Left kidney (tissue), 1 donor: ENCODE measurements at regions not wholly inside any gene's neighbourhood (a gene's known extent, or its start where the extent isn't known, plus 50 kb on each side); places are given as distances from the start of the nearest gene placed in this dataset.

Experiments
- DNase-seq: peaks from one replicate; pipeline ENCODE4 v3.0.0-alpha.2; 2013

DNA sequence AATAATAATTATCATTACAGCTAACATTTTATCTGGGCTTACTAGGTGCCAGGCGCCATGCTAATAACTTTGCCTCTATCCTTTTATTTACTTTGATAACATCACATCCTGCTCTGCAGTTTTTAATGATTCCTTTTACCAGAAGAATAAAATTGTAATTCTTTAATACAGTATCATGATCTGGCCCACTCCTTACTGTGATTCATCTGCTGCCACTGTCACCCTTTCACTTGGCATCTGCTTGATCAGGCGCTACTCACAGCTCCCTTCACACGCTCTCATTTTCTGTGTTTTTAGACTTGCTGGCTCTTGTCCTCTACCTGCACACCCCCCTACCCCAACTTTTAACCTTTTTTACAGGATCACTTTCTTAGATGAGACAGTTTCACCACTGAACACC is 167.5 kb downstream of the NTMT2 start:
- DNase-seq: no peak

DNA sequence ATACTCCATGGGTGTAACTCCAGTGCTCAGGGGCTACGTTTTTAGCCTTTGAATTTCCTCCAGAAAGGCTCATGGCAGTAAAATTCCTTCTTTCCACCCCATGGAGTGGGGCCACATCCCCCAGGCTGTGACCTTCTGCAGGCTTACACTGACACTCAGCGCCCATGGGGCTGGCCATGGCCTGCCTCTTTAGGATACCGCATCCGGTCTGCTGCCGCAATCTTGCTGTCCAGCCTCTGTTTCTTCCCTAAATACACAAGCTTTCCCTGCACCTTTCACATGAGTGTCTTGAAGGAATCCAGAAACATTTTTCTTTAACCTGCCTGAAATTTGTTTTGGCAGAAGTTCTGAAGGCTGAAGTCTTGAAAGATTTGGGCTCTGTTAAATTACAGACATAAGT is 170.5 kb downstream of the NTMT2 start:
- DNase-seq: no peak

DNA sequence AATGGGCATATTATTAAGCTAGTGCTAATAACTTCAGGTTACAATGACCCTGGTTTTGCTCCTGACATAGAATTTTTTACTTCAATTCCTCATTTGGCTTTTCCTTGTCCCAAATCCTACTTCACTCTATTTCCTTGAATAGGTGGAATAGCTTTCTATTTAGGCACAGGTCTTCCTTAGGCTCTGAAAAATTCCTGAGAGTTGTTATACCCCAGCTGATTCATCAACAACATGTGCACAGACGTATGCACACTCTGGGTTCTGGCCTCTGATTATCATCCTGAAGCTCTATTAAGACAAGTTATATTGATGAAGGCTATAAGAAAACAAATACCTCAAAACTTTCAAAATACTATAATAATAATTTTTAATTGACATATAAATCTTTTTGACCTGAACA is 172.4 kb downstream of the NTMT2 start:
- no peak for DNase-seq

DNA sequence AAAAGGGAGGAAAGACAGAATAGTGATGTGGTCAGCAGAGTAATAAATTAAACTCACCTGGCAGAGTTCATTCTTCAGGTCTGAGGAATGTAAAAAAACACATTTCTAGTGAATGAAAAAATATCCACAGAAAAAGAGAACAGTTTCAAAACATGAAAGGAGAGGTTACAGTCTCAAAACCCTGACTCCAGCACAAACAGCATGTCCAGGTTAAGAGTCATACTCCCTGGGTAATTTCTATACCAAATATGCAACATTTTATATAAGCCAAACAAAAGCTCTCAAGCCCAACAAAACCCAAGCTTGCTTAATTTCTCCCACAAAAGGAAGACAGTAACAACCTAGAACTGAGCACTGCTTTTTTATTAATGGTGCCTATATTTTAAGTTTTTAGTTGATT is 173.0 kb downstream of the NTMT2 start:
- DNase-seq: no peak

DNA sequence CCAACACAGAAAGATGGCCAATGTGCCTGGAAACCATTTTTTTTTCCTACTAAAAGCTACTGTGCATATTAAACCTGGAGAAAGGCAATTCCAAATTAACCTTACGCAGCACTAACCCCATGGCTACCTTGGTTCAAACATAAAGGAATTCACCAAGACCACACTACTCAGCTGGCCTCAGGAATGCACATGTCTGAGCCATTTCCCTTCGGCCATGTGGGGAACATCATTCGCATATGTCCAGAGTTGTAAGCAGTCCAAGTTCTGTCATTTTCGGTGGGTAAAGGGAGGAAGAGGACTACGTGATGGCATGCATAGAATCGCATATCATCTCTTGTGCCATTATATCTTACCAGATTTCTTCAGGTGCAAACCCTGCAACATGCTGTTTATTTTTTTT is 175.4 kb downstream of the NTMT2 start:
- DNase-seq: no peak

DNA sequence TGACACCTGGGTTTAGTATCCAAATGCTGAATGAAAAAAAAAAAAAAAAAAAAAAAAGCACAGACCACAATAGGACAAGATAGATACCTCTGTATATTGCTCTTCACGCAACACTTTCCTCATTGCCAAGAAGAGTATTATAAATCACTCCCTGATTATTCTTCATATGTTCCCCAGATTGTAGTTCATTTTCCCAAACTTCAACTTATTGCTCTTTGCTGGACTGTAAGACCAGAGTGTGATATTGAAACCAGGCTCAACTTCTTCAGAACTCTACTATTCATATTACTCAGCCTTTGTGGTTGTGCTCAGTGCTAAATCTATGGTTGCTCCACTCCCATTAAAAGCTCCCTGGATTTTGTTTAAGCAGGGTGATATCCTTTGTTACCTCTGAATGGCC is 180.4 kb downstream of the NTMT2 start:
- DNase-seq: no peak

DNA sequence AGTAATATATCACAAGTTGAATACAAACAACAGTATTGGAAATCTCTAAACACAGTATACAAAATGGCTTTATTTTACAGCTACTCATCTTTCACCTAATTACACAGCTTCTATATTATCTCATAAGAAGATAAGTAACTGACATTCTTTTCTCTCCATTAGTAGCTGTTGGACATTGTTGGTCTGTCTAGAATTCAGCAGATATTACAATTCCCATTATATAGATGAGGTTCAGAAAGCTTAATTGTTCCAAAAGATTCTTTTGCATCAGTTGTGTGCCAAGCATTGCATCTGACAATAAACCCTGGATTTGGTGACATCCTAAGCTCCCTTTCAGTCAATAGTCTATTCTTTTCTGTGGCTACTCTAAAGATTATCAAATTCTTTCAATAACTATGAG is 187.0 kb downstream of the NTMT2 start:
- no peak for DNase-seq

DNA sequence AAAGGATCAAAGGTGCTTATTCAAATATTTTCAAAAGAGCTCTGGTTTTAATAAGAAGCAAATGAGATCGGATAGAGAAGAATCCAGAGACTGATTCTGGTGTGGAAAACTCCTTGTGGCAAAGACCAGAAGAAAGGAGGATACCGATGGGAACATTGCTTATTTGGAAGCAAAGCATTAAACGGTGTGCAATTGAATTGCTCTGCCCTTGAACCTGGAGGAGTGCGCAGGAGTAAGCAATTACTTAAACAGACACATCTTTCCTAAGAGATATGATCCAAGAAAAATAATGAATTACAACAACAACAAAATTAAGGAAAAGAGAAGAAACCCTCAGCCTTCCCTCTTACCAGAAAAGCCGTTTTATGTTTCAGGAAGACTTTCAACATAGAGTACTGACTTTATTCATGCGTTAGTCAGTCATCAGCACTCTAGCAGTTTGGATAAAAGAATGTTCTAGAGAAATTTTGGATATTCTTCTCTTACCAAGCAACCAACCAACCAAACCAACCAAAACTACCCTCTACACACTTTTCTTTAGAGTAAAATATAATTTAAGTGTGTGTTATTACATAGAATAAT is 191.7 kb downstream of the NTMT2 start:
- no peak for DNase-seq

DNA sequence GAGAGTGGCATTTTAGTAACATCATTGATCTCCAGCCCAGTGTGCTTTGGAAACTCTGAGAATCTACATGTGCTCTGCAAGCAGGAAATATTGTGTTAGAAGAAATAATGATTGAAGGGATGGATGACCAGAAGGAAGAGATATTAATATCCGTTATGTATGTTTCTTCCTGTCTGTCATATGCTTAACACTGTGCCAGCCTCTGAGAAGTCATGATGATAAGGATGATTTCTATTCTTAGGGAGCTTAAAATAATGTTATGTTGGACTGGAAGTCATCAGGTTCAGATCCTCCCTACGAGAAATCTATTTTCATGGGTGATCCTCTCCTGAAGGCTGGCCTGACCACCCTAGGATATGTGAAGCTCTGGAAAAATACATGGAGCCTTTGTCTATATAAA is 192.4 kb upstream of the GORAB start:
- no peak for DNase-seq

DNA sequence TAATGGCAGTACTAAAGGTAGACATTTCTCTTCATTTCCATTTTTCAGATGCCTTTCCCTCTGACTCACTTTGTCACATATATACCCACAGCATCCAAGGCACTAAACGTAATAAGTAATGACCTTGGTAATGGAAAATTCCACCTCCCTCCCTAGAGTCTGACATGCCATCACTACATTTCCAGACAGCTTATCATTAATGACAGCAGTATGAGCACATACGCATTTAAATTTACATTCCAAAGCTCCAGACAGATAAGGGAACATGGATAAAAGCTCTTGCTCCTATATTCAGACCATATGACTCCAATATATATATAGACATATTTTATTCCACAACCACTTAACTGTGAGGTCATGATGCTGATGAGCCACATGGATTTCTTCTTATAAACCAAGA is 191.7 kb upstream of the GORAB start:
- DNase-seq: no peak

DNA sequence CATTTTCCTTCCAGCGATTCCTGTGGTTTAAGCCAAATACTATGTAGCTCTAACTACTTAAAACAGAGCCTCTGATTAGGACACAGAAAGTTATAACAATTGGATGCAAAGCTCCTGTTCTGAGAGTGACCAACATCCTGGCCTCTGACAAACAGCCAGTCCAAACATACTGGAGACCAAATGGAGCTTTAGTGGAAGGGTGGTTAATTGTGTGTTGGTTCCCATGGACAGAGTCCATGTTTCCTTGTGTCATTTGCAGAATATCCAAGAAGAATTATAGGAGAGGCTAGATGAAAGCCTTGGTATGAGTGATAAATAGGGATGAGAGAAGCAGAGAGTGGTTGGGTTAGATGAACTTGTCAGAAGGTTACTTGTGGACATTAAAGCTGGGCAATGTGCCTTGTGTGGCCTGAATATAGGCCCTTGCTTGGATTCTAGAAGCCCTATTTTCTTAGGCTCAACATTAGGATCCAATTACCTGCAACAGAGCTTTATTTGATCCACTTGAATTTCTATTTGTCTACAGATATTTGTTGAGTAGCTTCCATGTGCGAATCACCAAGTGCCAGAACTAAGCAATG is 180.5 kb upstream of the GORAB start:
- DNase-seq: no peak

DNA sequence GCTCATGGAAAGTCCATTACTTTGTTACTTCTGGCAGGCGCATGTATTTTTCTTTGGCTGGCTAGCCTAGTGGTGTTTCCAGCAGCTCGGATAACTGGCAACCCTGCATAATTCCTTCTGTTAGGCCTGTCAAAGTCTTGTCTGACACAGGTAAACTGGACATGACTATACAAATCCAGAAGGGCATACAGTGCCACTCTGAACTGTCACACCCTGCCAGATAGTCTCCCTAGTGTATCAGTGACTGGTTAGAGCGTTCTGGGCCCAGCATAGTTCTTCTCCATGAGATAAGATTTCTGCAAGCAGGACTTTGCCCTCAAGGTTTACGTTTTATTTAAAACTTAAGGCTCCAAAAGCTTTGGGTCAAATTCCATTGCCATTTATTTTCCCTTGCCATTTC is 177.7 kb upstream of the GORAB start:
- DNase-seq: no peak

DNA sequence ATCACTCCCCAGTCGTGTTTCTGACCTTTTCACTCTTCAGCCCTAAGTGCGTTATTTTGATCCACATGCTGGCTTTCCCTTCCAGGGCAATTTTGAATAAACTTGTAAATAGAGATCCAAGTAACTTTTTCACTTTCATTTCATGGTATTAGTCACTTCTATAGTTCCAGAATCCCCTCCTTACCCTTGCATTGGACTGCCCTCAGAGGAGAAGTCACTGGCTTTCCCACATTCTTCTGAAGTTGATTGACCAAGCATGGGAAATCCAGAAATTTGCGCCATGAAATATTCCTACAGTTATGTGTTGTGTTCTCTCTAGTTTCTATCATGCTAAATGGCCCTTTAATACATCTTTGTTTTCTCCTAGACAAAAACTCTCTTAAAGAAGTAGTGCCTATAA is 177.3 kb upstream of the GORAB start:
- no peak for DNase-seq

DNA sequence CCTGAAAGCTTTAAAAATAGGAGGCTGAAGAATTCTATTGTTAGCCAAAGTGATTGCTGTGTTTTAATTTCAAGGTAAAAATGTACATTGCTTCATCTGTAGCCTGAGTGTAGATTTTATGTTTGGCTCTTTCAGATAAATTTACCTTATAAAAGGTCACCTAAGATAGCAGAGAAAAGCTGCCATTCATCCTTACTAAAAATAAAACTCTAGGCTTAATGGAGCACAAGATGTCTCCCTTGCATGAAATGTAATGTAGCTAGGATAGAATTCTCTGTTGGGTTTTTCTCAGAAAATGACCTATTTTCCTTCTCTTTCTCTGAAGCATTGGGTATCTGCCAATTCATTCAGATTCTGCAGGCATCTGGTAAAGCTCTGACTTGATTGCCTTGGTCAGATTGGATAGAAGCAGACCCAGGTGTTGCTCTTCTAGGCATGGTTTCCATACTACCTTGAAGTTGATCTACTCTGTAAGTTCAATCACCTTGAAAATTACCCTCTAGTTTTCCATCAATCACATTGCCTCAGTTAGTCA is 176.6 kb upstream of the GORAB start:
- no peak for DNase-seq

DNA sequence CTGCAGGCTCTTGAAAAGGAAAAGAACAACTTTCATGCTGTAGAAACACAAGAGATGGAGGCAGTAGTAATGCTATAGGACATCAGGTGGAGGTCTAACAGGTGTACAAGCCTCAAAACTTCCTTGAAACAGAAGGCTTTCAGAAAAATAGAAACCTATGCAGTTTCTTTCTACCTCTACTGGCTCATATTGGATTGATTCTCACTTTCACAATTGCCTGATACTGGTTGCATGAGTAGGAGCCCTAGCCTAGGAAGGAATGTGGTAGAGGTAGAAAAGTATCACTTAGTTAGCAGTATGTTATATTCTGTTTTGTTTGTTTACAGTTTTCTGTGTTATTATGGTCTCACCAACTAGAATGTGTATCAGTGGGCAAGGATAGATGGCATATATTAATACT is 175.4 kb upstream of the GORAB start:
- DNase-seq: no peak

DNA sequence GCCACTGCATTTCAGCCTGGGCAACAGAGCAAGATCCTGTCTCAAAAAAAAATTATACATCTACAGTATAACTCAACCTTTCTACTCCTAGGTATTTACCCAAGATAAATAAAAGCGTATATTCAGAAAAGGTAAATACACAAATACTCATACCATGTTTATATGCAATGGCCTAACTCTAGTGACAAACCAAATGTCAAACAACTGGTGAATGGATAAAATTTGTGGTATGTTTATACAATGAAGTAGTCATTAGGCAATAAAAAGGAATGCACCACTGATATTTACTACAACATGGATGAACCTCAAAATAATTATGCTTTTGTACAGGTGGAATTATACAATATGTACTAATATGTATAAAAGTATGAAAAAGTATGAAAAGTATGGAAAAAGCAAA is 174.2 kb upstream of the GORAB start:
- DNase-seq: no peak

DNA sequence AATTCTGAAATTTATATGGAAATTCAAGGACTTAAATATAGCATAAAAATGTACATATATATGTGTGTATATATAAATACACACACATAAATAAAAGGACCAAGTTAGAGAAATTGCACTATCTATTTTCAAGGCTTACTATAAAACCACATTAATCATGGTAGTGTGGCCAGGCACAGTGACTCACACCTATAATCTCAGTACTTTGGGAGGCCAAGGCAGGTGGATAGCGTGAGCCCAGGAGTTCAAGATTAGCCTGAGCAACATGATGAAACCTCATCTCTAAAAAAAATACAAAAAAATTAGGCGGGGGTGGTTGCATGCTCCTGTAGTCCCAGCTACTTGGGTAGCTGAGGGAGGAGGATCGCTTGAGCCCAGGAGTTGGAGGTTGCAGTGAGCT is 171.4 kb upstream of the GORAB start:
- DNase-seq: no peak

DNA sequence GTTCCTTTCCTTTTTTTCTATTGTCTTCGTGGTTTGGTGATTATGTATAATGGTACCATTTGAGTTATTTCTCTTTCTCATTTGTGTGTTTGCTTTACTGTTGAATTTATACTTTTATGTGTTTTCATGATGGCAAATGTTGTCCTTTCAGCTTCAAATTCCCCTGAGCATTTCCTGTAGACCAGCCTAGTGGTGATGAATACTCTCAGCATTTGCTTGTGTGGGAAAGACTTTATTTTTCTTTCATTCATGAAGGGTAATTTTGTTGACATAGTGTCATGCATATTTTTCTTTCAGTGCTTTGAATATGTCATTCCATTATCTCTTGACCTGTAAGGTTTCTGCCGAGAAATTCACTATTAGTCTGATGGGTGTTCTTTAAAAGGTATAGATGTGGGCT is 166.6 kb upstream of the GORAB start:
- DNase-seq: no peak

DNA sequence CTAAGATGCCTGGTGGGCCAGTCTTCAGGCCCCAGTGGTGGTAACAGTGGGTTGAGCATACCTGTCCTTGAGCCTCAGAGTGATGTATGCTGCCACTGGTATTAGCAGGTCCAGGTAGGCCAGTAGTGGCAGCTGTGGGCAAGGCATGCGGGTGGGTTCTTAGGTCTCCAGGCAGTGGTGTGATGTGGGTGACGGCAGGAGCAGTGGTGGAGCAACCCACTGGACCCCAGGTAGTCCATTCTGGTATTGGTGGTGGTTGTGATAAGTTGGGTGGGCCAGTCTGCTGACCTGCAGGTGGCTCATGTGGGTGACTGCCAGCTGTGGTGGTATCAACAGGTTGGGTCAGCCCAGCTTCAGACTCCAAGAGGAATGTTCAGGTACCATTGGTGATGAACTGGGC is 165.0 kb upstream of the GORAB start:
- DNase-seq: no peak

DNA sequence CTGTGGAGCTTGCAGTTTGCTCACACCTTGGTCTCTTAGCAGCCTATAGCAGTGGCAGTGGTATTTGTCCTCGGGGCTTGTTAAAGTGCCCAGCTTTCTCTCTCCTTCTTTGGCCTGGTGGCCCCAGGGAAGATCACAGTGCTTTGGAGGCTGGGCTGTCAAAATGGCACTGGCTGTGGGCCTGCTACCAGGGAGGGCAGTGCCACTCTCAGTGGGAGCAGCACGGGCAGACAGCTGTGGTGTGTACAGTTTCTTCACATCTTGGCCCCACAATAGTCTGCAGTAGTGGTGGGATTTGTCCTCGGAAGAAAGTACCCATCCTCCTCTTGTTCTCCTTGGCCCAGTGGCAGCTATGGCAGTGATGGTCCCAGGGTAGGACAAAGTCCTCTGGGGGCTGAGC is 164.4 kb upstream of the GORAB start:
- DNase-seq: no peak

DNA sequence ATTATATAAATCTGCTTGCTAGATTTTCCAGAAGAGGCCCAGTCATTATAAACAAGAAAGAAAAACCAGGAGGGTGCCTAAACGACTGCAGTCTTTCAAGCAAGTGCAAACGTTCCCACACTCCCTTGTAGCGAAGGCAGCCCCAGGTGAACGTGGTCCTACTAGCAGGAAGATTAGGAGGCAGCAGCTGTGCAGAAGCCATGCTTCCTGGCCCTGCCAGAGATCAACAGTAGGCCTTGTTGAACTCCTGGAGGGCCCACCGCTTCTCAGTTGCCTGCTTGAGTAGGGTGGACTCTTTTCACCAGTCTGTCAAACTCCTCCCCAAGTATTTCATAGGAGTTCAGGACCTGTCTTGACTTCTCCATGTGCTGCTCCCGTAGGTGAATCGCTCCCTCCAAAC is 163.0 kb upstream of the GORAB start:
- no peak for DNase-seq

DNA sequence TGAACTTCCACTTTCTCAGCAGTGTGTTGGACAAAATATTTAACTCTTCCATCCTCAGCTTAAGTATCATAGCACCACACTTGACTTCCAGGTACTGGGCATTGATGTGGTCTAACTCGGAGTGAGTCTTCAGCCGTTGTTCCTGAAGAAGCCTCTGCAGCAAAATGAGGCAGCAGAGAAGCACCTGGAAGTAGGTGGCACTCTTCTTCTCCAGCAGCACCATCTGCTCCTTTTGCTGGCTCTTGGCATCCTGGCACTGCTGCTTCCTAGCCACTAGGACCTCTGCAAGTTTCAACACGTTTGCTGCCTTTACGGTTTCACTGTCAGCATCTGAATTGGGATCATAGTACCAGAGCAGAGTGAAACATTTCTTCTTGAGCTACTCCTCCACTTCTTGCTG is 162.5 kb upstream of the GORAB start:
- DNase-seq: no peak

DNA sequence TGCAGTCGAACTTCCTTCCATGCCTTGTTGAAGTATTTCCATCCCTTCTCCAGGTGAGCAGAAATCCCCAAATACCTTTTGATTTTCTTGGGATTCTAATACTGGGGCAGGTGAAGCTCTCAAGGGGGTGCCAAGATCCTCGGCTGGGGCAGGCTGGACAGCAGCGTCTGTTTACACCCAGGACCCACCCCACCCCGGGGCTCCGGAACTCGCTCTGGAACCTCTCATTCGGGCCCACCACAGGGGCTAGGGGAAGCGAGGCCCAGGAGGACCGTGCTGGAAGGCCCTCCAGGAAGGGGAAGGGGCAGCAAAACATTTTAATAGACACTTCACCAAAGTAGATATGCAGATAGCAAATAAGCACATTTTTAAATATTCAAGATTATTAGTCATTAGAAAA is 161.9 kb upstream of the GORAB start:
- DNase-seq: no peak

DNA sequence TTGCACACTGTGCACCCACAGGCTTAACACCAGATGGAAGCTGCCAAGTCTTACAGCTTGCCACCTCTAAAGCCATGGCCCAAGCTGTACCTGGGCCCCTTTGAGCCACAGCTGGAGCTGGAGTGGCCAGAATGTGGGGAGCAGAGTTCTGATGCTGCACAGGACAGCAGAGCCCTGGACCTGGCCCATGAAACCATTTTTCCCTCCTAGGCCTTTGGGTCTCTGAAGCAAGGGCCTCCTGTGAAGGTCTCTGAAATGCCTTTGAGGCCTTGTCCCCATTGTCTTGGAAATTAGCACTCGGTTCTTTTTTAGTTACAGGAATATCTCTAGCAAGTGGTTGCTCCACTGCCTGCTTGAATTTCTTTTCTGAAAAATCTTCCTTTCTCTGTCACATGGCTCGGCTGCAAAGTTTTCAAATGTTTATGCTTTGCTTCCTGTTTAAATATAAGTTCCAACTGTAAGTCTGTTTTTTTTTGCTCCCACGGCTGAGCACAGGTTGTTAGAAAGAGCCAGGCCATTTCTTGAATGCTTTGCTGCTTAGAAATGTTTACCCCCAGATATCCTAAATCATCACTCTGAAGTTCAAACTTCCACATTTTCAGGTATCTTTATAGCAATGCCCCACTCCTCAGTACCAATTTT is 156.8 kb upstream of the GORAB start:
- no peak for DNase-seq
